ENCODE measurements at regions not wholly inside any gene's neighbourhood (a gene's known extent, or its start where the extent isn't known, plus 50 kb on each side); places are given as distances from the start of the nearest gene placed in this dataset.
"Not testable (repeated sequence)": the region's sequence is repeated elsewhere in the genome, so short reads cannot be mapped to it uniquely, and the experiment has no call there.

GRCh38 chr11:129710423-129710822 is 105.2 kb upstream of the TMEM45B start:
- 61 to 74% methylated on average over 2 of the region's 2 CpGs for WGBS, 2 donors
- Histone ChIP-seq H3K36me3 (ENCODE audit: low read depth, missing control alignments) (no peaks in the 10 kb centered on the region), H3K4me1 (no peaks in the 10 kb centered on the region), H3K9me3 (no peaks in the 10 kb centered on the region), H3K27ac (peak overlapping the region; percentile 35 to 55), H3K27me3 (no peaks in the 10 kb centered on the region), H3K4me3 (peak overlapping the region in 1 of 2 donors; percentile 26)
- peak; percentile 15 for DNase-seq
- intact Hi-C loops (cut with DNase I; ENCODE audit: low total_unique reads) = no loop called here
- TF ChIP-seq, protein P1, sequence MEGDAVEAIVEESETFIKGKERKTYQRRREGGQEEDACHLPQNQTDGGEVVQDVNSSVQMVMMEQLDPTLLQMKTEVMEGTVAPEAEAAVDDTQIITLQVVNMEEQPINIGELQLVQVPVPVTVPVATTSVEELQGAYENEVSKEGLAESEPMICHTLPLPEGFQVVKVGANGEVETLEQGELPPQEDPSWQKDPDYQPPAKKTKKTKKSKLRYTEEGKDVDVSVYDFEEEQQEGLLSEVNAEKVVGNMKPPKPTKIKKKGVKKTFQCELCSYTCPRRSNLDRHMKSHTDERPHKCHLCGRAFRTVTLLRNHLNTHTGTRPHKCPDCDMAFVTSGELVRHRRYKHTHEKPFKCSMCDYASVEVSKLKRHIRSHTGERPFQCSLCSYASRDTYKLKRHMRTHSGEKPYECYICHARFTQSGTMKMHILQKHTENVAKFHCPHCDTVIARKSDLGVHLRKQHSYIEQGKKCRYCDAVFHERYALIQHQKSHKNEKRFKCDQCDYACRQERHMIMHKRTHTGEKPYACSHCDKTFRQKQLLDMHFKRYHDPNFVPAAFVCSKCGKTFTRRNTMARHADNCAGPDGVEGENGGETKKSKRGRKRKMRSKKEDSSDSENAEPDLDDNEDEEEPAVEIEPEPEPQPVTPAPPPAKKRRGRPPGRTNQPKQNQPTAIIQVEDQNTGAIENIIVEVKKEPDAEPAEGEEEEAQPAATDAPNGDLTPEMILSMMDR (IDR thresholded peaks at IDR 0.05) = no peak
- no peak for TF ChIP-seq POLR2A (IDR thresholded peaks at IDR 0.05)

DNA sequence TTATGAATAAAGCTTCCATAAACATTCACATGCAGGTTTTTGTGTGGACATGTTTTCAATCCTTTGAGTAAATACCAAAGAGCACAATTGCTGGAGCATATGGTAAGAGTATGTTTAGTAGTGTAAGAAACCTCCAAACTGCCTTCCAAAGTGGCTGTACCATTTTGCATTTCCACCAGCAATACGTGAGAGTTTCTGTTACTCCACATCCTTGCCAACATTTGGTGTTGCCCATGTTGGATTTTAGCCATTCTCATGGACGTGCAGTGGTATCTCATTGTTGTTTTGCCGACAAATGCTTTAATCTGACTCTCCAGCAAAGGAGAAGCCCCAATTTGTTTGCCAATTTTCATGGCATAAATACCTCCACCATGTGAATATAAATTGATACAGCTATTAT is 103.9 kb upstream of the TMEM45B start:
- 80 to 88% methylated on average over 3 of the region's 3 CpGs for WGBS, 2 donors
- intact Hi-C loops (cut with DNase I; ENCODE audit: low total_unique reads) = no loop called here
- Histone ChIP-seq H3K9me3 (no peaks in the 10 kb centered on the region), H3K4me1 (no peaks in the 10 kb centered on the region), H3K27ac (no peak overlapping the region), H3K36me3 (ENCODE audit: low read depth, missing control alignments) (no peaks in the 10 kb centered on the region), H3K4me3 (no peak overlapping the region), H3K27me3 (no peaks in the 10 kb centered on the region)
- no peak for DNase-seq
- TF ChIP-seq, protein P1 (IDR thresholded peaks at IDR 0.05) = no peak

DNA sequence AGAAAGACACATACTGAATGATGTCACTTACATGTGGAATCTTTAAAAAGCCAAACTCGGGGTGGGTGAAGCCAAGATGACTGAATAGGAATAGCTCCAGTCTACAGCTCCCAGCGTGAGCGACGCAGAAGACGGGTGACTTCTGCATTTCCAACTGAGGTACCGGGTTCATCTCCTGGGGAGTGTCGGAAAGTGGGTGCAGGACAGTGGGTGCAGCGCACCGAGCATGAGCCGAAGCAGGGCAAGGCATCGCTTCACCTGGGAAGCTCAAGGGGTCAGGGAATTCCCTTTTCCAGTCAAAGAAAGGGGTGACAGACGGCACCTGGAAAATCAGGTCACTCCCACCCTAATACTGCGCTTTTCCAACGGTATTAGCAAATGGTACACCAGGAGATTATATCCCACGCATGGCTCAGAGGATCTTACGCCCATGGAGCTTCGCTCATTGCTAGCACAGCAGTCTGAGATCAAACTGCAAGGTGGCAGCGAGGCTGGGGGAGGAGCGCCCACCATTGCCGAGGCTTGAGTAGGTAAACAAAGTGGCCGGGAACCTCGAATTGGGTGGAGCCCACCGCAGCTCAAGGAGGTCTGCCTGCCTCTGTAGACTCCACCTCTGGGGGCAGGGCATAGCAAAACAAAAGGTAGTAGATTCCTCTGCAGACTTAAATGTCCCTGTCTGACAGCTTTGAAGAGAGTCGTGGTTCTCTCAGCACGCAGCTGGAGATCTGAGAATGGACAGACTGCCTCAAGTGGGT is 103.0 kb upstream of the TMEM45B start:
- H3K36me3 ChIP-seq (ENCODE audit: low read depth, missing control alignments); H3K9me3 ChIP-seq; intact Hi-C loops (cut with DNase I; ENCODE audit: low total_unique reads); H3K27me3 ChIP-seq; H3K4me3 ChIP-seq; H3K27ac ChIP-seq; H3K4me1 ChIP-seq: not testable (repeated sequence)
- peak; percentile 3 for DNase-seq
- 93% methylated on average over 25 of the region's 25 CpGs for WGBS, 2 donors

DNA sequence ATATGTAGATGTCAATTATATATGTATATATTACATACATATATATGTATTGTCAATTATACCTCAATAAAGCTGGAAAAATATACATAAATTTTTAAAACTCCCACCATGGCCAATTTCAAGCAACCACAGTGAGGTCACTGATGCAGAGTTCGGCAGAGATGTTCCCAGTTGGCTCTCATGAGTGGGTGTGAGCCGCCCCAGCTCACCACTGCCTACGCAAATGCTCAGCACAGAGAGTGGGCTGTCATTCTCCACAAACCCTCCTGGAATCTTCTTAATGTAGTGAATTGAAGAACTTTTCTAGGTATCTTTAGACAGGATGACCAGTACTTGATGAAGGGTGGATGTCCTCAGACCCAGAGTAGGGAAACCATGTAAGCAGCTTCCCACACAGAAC is 96.6 kb upstream of the TMEM45B start:
- TF ChIP-seq, protein P1 (IDR thresholded peaks at IDR 0.05) = no peak
- no peak for TF ChIP-seq POLR2A (IDR thresholded peaks at IDR 0.05)
- no peaks in the 10 kb centered on the region for H3K27me3 ChIP-seq
- H3K4me1 ChIP-seq = no peaks in the 10 kb centered on the region
- intact Hi-C loops (cut with DNase I; ENCODE audit: low total_unique reads) = no loop called here
- H3K4me3 ChIP-seq = no peak overlapping the region
- no peaks in the 10 kb centered on the region for H3K36me3 ChIP-seq (ENCODE audit: low read depth, missing control alignments)
- DNase-seq = no peak
- no peaks in the 10 kb centered on the region for H3K9me3 ChIP-seq
- H3K27ac ChIP-seq = no peak overlapping the region
- 85 to 90% methylated on average over 3 of the region's 3 CpGs for WGBS, 2 donors

DNA sequence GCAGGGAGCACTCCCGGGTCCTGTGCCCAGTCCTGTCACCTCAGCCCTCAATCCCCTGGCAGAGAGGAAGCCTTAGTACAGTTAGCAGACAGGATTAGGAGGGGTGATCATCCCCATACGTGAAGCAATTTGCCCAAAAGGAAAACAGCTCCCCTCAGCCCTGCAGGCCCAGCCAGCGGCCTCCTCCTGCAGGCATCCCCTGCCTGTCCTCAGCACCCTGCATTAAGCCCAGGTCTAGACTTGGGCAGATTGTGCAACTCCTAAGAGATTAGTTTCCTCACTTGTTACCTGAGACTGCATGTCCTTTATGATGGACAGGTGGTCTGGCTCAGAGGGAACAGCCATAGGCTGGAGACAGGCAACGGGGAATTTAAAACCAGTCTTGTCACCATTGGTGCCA is 95.5 kb upstream of the TMEM45B start:
- no peak for DNase-seq
- WGBS, 2 donors = 82 to 86% methylated on average over 3 to 4 of the region's 4 CpGs
- Histone ChIP-seq H3K4me3 (no peak overlapping the region), H3K4me1 (no peaks in the 10 kb centered on the region), H3K36me3 (ENCODE audit: low read depth, missing control alignments) (no peaks in the 10 kb centered on the region), H3K27me3 (no peaks in the 10 kb centered on the region), H3K27ac (no peak overlapping the region), H3K9me3 (no peaks in the 10 kb centered on the region)
- TF ChIP-seq POLR2A (IDR thresholded peaks at IDR 0.05) = no peak
- TF ChIP-seq, protein P1 (IDR thresholded peaks at IDR 0.05) = no peak
- intact Hi-C loops (cut with DNase I; ENCODE audit: low total_unique reads) = no loop called here
